Progenitor cell of endocrine pancreas (in vitro differentiated cells): ENCODE measurements at regions not wholly inside any gene's neighbourhood (a gene's known extent, or its start where the extent isn't known, plus 50 kb on each side); places are given as distances from the start of the nearest gene placed in this dataset.

Source experiments
- DNase-seq: peaks from one replicate; pipeline ENCODE4 v3.0.0; 2021; ENCODE audit warnings: low spot score; ENCODE audit not compliant: unreplicated experiment
- H3K27ac Mint-ChIP-seq: 2 replicates; pipeline ENCODE4 v1.8.0; 2021; ENCODE audit warnings: mild to moderate bottlenecking, moderate library complexity, mixed read lengths
- H3K27me3 Mint-ChIP-seq: 2 replicates; pipeline ENCODE4 v1.8.0; 2021; ENCODE audit warnings: mixed read lengths
- H3K36me3 Mint-ChIP-seq: 2 replicates; pipeline ENCODE4 v1.8.0; 2022; ENCODE audit warnings: mixed read lengths; ENCODE audit not compliant: insufficient read depth
- H3K4me1 Mint-ChIP-seq: 2 replicates; pipeline ENCODE4 v1.8.0; 2021; ENCODE audit warnings: low read depth, mixed read lengths
- H3K4me3 Mint-ChIP-seq: 2 replicates; pipeline ENCODE4 v1.8.0; 2021; ENCODE audit warnings: low read depth, mild to moderate bottlenecking, moderate library complexity, mixed read lengths
- H3K9me3 Mint-ChIP-seq: 2 replicates; pipeline ENCODE4 v1.8.0; 2021; ENCODE audit warnings: low read depth, mixed read lengths
- CTCF ChIP-seq: fragments of 200-600 bp; sonication (generic); IDR thresholded peaks from one replicate; pipeline ENCODE4 v1.5.0; 2021; ENCODE audit warnings: antibody characterized with exemption, mild to moderate bottlenecking; ENCODE audit not compliant: unreplicated experiment

- no peak for DNase-seq
Measured at GRCh38 chr3:177341736-177342419, 144.6 kb upstream of the TBL1XR1 start.

DNA sequence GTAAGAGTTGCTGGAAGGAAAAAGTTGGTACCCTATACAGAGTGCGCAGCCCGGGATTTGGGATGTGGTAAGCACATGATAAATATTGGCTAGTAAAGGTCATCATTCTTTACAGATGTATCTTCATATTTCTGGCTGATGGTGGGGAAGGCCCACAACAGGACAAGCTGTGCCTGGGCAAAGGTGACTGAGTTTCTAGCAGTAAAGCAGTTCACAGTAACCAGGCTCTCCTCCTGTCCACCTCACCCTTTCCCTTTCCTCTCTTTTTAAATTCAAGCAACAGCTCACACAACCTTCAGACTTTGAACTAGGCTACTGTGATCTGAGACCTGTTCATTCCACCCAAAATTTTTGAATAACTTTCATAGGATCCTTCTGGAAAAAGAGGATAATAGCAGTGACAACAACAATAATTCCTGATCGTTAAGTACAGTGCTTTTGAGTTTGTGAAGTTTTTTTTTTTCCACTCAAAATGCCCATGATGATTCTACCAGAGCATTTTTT lies 145.9 kb upstream of the TBL1XR1 start:
- peaks cover 33% of the 10 kb centered on the region for H3K4me1 Mint-ChIP-seq
- no peak for DNase-seq
- H3K9me3 Mint-ChIP-seq: no peaks in the 10 kb centered on the region
- H3K36me3 Mint-ChIP-seq: no peaks in the 10 kb centered on the region
- no peaks in the 10 kb centered on the region for H3K27me3 Mint-ChIP-seq
- H3K27ac Mint-ChIP-seq: no peak overlapping the region
- H3K4me3 Mint-ChIP-seq: no peak overlapping the region
- TF ChIP-seq CTCF: no peak

More at GRCh38 chr3:177341736-177342419, 144.6 kb upstream of the TBL1XR1 start:
- Mint-ChIP-seq H3K36me3 (no peaks in the 10 kb centered on the region), H3K4me1 (peaks cover 30% of the 10 kb centered on the region), H3K9me3 (no peaks in the 10 kb centered on the region), H3K27ac (no peak overlapping the region), H3K27me3 (no peaks in the 10 kb centered on the region), H3K4me3 (no peak overlapping the region)
- TF ChIP-seq CTCF: no peak

DNA sequence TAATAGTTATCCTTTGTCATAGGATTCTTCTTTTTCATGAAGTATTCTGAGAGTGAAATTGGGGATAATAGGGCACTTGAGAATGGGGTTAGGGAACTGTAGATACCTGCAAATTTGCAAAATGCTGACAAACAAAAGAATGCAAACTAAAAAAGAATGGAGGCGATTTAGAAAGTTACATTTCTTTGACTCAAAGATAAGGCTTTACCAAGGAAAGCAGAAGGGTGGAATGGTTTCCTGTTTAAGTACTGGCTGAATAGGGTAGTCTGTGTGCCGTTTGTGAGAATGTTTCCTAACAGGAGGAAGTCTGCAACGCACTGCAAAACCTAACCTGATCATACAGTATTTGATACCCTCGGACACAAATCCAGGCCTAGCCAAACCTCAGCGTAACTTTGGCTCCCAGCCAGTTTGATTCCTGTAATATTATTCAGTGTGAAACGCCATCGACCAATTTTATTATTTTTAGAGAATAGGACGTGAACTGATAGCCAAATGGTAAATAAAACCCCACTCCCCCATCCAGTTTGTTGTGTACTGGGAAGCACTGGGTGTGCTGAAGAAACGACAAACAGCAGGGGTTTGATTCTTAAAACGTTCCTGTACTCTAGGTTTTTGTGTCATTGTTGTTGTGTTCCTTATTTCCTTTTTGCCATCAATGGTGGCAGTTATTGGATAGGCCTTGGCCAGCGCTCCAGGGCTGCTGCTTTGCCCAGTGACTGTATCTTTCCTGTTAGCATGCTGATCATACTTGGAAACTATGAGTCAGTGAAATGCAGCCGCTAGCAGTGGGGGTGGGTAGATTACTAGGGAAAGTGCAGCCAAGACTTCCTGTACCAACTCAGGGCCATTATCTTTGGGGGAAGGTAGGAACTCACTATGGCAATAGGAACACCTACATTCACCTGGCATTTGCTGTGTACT lies 148.0 kb upstream of the TBL1XR1 start:
- H3K4me1 Mint-ChIP-seq: peaks cover 29% of the 10 kb centered on the region

GRCh38 chr3:177345973-177346503 lies 148.8 kb upstream of the TBL1XR1 start:
- peak overlapping the region; percentile 82 for H3K27ac Mint-ChIP-seq
- peaks cover 29% of the 10 kb centered on the region for H3K4me1 Mint-ChIP-seq
- no peaks in the 10 kb centered on the region for H3K27me3 Mint-ChIP-seq
- no peaks in the 10 kb centered on the region for H3K36me3 Mint-ChIP-seq
- no peak for DNase-seq
- H3K9me3 Mint-ChIP-seq: no peaks in the 10 kb centered on the region
- H3K4me3 Mint-ChIP-seq: no peak overlapping the region
- TF ChIP-seq CTCF: no peak

More for the DNA sequence above, 148.0 kb upstream of the TBL1XR1 start:
- H3K9me3 Mint-ChIP-seq: no peaks in the 10 kb centered on the region
- TF ChIP-seq CTCF: no peak
- no peak for DNase-seq
- H3K27me3 Mint-ChIP-seq: no peaks in the 10 kb centered on the region
- H3K27ac Mint-ChIP-seq: peak overlapping the region; percentile 82
- H3K36me3 Mint-ChIP-seq: no peaks in the 10 kb centered on the region
- no peak overlapping the region for H3K4me3 Mint-ChIP-seq

DNA sequence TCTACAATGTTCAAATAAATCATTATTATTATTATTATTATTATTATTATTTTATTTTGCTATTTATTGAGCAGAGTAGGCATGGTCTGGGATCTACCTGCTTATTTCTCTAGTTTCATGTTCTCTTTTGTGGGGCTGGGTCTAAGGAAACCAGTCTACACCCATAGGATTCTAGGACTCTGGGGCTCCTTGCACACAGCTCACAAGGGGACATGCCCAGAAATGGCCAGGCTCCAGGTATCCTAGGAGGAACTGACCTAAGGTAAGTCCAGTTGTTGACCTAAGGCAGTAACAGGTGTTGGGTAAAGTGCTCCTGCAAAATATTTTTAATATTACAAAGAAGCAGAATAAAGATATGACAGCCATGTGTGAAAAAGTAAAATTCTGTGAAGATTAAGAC lies 149.6 kb upstream of the TBL1XR1 start:
- H3K4me1 Mint-ChIP-seq: peaks cover 29% of the 10 kb centered on the region

More for the DNA sequence above, 149.6 kb upstream of the TBL1XR1 start:
- TF ChIP-seq CTCF: no peak
- no peak overlapping the region for H3K27ac Mint-ChIP-seq
- DNase-seq: no peak
- no peaks in the 10 kb centered on the region for H3K27me3 Mint-ChIP-seq
- no peaks in the 10 kb centered on the region for H3K9me3 Mint-ChIP-seq
- H3K4me3 Mint-ChIP-seq: no peak overlapping the region
- no peaks in the 10 kb centered on the region for H3K36me3 Mint-ChIP-seq
